Liver (tissue), 8 donors: ENCODE measurements at regions not wholly inside any gene's neighbourhood (a gene's known extent, or its start where the extent isn't known, plus 50 kb on each side); places are given as distances from the start of the nearest gene placed in this dataset.
A peak's percentile ranks its signal among the peaks of the same experiment; 100 is the strongest.

ENCODE experiments used
- DNase-seq: peaks from one replicate; pipeline ENCODE4 v3.0.0-alpha.2; 2017; ENCODE audit warnings: low spot score
- H3K27ac ChIP-seq, 2 donors: one replicate each; pipeline ENCODE4 v1.7.0; 2013; ENCODE audit warnings: inconsistent platforms in 2 of 2, low read length in 2 of 2, control low read depth in 1 of 2, low read depth in 1 of 2, mild to moderate bottlenecking in 1 of 2
- H3K27me3 ChIP-seq, 4 donors: one replicate each; pipeline versions ENCODE4 v1.6.1 to v1.7.0; 2013; ENCODE audit warnings: low read length in 3 of 4, inconsistent platforms in 1 of 4, mild to moderate bottlenecking in 1 of 4, moderate library complexity in 1 of 4; ENCODE audit not compliant: control insufficient read depth in 4 of 4, insufficient read depth in 4 of 4
- H3K36me3 ChIP-seq, 4 donors: one replicate each; pipeline versions ENCODE4 v1.6.1 to v1.7.0; 2013; ENCODE audit warnings: low read length in 3 of 4, mild to moderate bottlenecking in 3 of 4, low read depth in 1 of 4, moderate library complexity in 1 of 4; ENCODE audit not compliant: control insufficient read depth in 4 of 4, insufficient read depth in 3 of 4
- H3K4me1 ChIP-seq, 4 donors: one replicate each; pipeline versions ENCODE4 v1.6.1 to v1.7.0; 2013; ENCODE audit warnings: low read length in 3 of 4, mild to moderate bottlenecking in 3 of 4, moderate library complexity in 1 of 4; ENCODE audit not compliant: control insufficient read depth in 4 of 4, insufficient read depth in 4 of 4
- H3K4me3 ChIP-seq, 3 donors: one replicate each; pipeline versions ENCODE4 v1.6.1 to v1.7.0; 2013; ENCODE audit warnings: low read length in 3 of 3, control low read depth in 1 of 3, low read depth in 1 of 3, mild to moderate bottlenecking in 1 of 3
- H3K9ac ChIP-seq, 2 donors: one replicate each; pipeline ENCODE4 v1.7.0; 2013; ENCODE audit warnings: low read length in 2 of 2, mild to moderate bottlenecking in 2 of 2, moderate library complexity in 2 of 2, control low read depth in 1 of 2, low read depth in 1 of 2
- H3K9me3 ChIP-seq, 4 donors: one replicate each; pipeline versions ENCODE4 v1.6.1 to v1.7.0; 2013; ENCODE audit warnings: low read length in 3 of 4; ENCODE audit not compliant: control insufficient read depth in 4 of 4
- ATF3 ChIP-seq: IDR thresholded peaks from 2 replicates; pipeline ENCODE4 v1.6.1; 2016; ENCODE audit warnings: antibody characterized with exemption
- CTCF ChIP-seq: fragments of 150-350 bp; IDR thresholded peaks from 2 replicates; pipeline ENCODE4 v1.5.1; 2017; ENCODE audit warnings: improper control_type of control experiment, low read depth, low read length; ENCODE audit not compliant: missing input control
- EGR1 ChIP-seq, 2 donors: IDR thresholded peaks; 2 replicates each; pipeline ENCODE4 v1.6.1; 2016 to 2018; ENCODE audit warnings: antibody characterized with exemption in 2 of 2, low read depth in 2 of 2
- FOXA1 ChIP-seq: IDR thresholded peaks from 2 replicates; pipeline ENCODE4 v1.6.1; 2016; ENCODE audit warnings: antibody characterized with exemption
- FOXA2 ChIP-seq: IDR thresholded peaks from 2 replicates; pipeline ENCODE4 v1.6.1; 2016; ENCODE audit warnings: antibody characterized with exemption
- GABPA ChIP-seq, 2 donors: IDR thresholded peaks in 1 of 2; conservative IDR thresholded peaks in 1 of 2; 2 replicates each; pipeline ENCODE4 v1.6.1; 2016; ENCODE audit warnings: antibody characterized with exemption in 2 of 2, mild to moderate bottlenecking in 1 of 2, moderate library complexity in 1 of 2
- HNF4A ChIP-seq, 2 donors: conservative IDR thresholded peaks; 2 replicates each; pipeline ENCODE4 v1.6.1; 2016; ENCODE audit warnings: antibody characterized with exemption in 2 of 2, mild to moderate bottlenecking in 2 of 2
- HNF4G ChIP-seq: IDR thresholded peaks from 2 replicates; pipeline ENCODE4 v1.6.1; 2016; ENCODE audit warnings: antibody characterized with exemption
- JUND ChIP-seq, 2 donors: IDR thresholded peaks; 2 replicates each; pipeline ENCODE4 v1.6.1; 2016; ENCODE audit warnings: antibody characterized with exemption in 2 of 2
- MAX ChIP-seq: IDR thresholded peaks from 2 replicates; pipeline ENCODE4 v1.6.1; 2016; ENCODE audit warnings: antibody characterized with exemption
- NR2F2 ChIP-seq: IDR thresholded peaks from 2 replicates; pipeline ENCODE4 v1.6.1; 2016; ENCODE audit warnings: antibody characterized with exemption
- RAD21 ChIP-seq, 2 donors: IDR thresholded peaks; 2 replicates each; pipeline ENCODE4 v1.6.1; 2016; ENCODE audit warnings: antibody characterized with exemption in 2 of 2, mild to moderate bottlenecking in 2 of 2
- RXRA ChIP-seq, 2 donors: IDR thresholded peaks; 2 replicates each; pipeline ENCODE4 v1.6.1; 2017 to 2018; ENCODE audit warnings: antibody characterized with exemption in 2 of 2, mild to moderate bottlenecking in 1 of 2
- SP1 ChIP-seq: IDR thresholded peaks from 2 replicates; pipeline ENCODE4 v1.6.1; 2018; ENCODE audit warnings: antibody characterized with exemption, mild to moderate bottlenecking
- TAF1 ChIP-seq: conservative IDR thresholded peaks from 2 replicates; pipeline ENCODE4 v1.6.1; 2016; ENCODE audit warnings: antibody characterized with exemption, mild to moderate bottlenecking
- YY1 ChIP-seq: IDR thresholded peaks from 2 replicates; pipeline ENCODE4 v1.6.1; 2016; ENCODE audit warnings: antibody characterized with exemption, mild to moderate bottlenecking
- WGBS: extraction: QIAGEN DNeasy Blood & Tissue Kit; methylation state at CpG from one replicate; pipeline ENCODE4 v1.1.7; 2013; 5-methylcytosine and 5-hydroxymethylcytosine counted together
- TF ChIP-seq, protein P1 (sequence below): IDR thresholded peaks from 2 replicates; pipeline ENCODE4 v1.6.1; 2016; ENCODE audit warnings: antibody characterized with exemption, mild to moderate bottlenecking
- TF ChIP-seq, protein P2 (sequence below): IDR thresholded peaks from 2 replicates; pipeline ENCODE4 v1.6.1; 2016; ENCODE audit warnings: antibody characterized with exemption
- donor health status: healthy.
- donor health status: healthy.
- donor health status: healthy.
- donor health status: healthy.
- donor health status: healthy.

DNA sequence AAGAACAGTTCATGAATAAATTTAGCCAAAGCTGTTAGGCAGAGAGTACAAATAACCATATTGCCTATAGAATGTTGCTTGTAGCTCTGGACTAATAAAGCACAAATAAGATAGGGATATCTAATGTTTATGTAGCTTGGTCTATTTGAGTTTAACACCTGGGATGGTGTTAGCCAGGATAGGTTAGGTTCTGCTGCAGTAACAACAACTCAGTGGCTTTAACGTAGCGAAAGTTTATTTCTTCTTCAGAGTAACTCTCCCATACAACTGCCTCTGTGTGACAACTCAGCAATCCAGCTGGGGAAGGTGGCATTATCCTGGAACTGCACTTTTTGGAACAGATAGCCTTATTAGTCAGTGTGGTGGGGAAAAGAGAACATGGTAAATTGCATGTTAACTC is 52.2 kb upstream of the STEAP4 start:
- no peaks in the 10 kb centered on the region for H3K36me3 ChIP-seq

GRCh38 chr7:88358526-88358838 is 51.8 kb upstream of the STEAP4 start:
- DNase-seq: no peak
- no peak overlapping the region for H3K9ac ChIP-seq
- TF ChIP-seq RAD21 (IDR thresholded peaks at IDR 0.05): peak in 1 of 2 donors; percentile 2
- TF ChIP-seq JUND (IDR thresholded peaks at IDR 0.05): peak in 1 of 2 donors; percentile 39
- TF ChIP-seq GABPA (IDR thresholded peaks at IDR 0.05 in 1 of 2, conservative IDR thresholded peaks at IDR 0.05 in 1 of 2): no peak
- H3K4me1 ChIP-seq: peaks cover 0 to 16% (median 9%) of the 10 kb centered on the region in 4 donors
- peaks cover 0 to 2% (median 0%) of the 10 kb centered on the region in 4 donors for H3K9me3 ChIP-seq
- H3K27ac ChIP-seq: peak overlapping the region in 1 of 2 donors; percentile 30
- no peaks in the 10 kb centered on the region for H3K36me3 ChIP-seq
- H3K27me3 ChIP-seq: no peaks in the 10 kb centered on the region
- WGBS: 60% methylated on average over 2 of the region's 2 CpGs
- H3K4me3 ChIP-seq: no peak overlapping the region

More for the DNA sequence above, 52.2 kb upstream of the STEAP4 start:
- peaks cover 0 to 16% (median 9%) of the 10 kb centered on the region in 4 donors for H3K4me1 ChIP-seq
- DNase-seq: no peak
- TF ChIP-seq FOXA1 (no peak), NR2F2 (no peak), RAD21 (IDR thresholded peaks at IDR 0.05) (no peak)
- peaks cover 0 to 2% (median 0%) of the 10 kb centered on the region in 4 donors for H3K9me3 ChIP-seq
- H3K27me3 ChIP-seq: no peaks in the 10 kb centered on the region
- peak overlapping the region in 1 of 2 donors; percentile 30 for H3K27ac ChIP-seq
- WGBS: 95% methylated on average over 2 of the region's 2 CpGs
- H3K9ac ChIP-seq: no peak overlapping the region
- no peak overlapping the region for H3K4me3 ChIP-seq

DNA sequence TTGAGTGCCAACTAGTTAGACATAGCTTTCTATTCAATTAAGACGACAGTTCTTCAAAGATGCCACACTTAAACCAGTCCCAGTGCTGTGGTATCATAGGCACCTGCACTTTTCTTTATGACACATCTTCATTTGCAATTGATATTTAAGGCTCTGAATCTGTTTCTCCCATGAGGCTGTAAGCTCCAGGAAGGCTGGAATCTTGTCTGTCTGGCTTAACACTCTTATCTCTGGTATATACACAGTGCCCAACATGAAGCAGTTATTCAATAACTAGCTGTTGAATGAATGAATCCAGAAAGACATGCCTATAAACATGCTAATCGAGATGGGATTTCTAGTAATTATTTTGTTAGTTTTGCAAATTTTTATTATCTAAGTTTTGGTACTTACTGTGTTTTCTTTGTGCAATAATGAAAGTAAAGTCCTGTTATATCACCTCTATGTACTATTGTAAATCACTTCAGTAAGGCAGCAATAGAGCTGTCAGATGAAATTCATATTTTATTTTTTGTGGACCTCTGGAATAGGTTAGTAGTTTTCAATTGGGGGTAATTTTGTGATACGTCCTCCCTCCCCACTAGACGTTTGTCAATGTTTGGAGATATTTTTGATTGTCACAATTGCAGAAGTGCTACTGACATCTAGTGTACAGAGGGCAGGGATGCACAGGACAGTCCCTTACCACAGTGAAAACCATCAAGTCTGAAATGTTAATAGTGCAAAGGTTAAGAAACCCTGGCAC is 51.3 kb upstream of the STEAP4 start:
- H3K4me3 ChIP-seq: peak overlapping the region; percentile 28 to 57 (median 51)
- no peak for TF ChIP-seq JUND (IDR thresholded peaks at IDR 0.05)
- TF ChIP-seq EGR1 (IDR thresholded peaks at IDR 0.05; ENCODE audit: low read depth in 2 of 2): no peak
- peak; percentile 33 for TF ChIP-seq YY1
- peak; percentile 7 for TF ChIP-seq FOXA1
- TF ChIP-seq FOXA2: no peak
- peak; percentile 7 for TF ChIP-seq MAX
- TF ChIP-seq, protein P1, sequence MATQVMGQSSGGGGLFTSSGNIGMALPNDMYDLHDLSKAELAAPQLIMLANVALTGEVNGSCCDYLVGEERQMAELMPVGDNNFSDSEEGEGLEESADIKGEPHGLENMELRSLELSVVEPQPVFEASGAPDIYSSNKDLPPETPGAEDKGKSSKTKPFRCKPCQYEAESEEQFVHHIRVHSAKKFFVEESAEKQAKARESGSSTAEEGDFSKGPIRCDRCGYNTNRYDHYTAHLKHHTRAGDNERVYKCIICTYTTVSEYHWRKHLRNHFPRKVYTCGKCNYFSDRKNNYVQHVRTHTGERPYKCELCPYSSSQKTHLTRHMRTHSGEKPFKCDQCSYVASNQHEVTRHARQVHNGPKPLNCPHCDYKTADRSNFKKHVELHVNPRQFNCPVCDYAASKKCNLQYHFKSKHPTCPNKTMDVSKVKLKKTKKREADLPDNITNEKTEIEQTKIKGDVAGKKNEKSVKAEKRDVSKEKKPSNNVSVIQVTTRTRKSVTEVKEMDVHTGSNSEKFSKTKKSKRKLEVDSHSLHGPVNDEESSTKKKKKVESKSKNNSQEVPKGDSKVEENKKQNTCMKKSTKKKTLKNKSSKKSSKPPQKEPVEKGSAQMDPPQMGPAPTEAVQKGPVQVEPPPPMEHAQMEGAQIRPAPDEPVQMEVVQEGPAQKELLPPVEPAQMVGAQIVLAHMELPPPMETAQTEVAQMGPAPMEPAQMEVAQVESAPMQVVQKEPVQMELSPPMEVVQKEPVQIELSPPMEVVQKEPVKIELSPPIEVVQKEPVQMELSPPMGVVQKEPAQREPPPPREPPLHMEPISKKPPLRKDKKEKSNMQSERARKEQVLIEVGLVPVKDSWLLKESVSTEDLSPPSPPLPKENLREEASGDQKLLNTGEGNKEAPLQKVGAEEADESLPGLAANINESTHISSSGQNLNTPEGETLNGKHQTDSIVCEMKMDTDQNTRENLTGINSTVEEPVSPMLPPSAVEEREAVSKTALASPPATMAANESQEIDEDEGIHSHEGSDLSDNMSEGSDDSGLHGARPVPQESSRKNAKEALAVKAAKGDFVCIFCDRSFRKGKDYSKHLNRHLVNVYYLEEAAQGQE: no peak
- TF ChIP-seq HNF4A (conservative IDR thresholded peaks at IDR 0.05): peak; percentile 68 to 71
- peak; percentile 28 for TF ChIP-seq HNF4G
- no peak for TF ChIP-seq TAF1
- TF ChIP-seq RAD21 (IDR thresholded peaks at IDR 0.05): peak; percentile 89 to 91
- TF ChIP-seq, protein P2, sequence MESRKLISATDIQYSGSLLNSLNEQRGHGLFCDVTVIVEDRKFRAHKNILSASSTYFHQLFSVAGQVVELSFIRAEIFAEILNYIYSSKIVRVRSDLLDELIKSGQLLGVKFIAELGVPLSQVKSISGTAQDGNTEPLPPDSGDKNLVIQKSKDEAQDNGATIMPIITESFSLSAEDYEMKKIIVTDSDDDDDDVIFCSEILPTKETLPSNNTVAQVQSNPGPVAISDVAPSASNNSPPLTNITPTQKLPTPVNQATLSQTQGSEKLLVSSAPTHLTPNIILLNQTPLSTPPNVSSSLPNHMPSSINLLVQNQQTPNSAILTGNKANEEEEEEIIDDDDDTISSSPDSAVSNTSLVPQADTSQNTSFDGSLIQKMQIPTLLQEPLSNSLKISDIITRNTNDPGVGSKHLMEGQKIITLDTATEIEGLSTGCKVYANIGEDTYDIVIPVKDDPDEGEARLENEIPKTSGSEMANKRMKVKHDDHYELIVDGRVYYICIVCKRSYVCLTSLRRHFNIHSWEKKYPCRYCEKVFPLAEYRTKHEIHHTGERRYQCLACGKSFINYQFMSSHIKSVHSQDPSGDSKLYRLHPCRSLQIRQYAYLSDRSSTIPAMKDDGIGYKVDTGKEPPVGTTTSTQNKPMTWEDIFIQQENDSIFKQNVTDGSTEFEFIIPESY: peak; percentile 25
- peak; percentile 85 to 88 for TF ChIP-seq RXRA (IDR thresholded peaks at IDR 0.05)
- no peak for TF ChIP-seq GABPA (IDR thresholded peaks at IDR 0.05 in 1 of 2, conservative IDR thresholded peaks at IDR 0.05 in 1 of 2)
- TF ChIP-seq ATF3: no peak
- TF ChIP-seq CTCF: peak; percentile 81
- TF ChIP-seq SP1: peak; percentile 71
- TF ChIP-seq NR2F2: peak; percentile 82
- 22% methylated on average over 4 of the region's 4 CpGs for WGBS
- peaks cover 0 to 16% (median 9%) of the 10 kb centered on the region in 4 donors for H3K4me1 ChIP-seq
- H3K27me3 ChIP-seq: no peaks in the 10 kb centered on the region
- H3K27ac ChIP-seq: peak overlapping the region; percentile 38 to 43
- DNase-seq: no peak
- H3K9me3 ChIP-seq: peaks cover 0 to 2% (median 0%) of the 10 kb centered on the region in 4 donors
- H3K9ac ChIP-seq: peak overlapping the region in 1 of 2 donors; percentile 58
- no peaks in the 10 kb centered on the region for H3K36me3 ChIP-seq
